ACHN (cell line): ENCODE measurements at regions not wholly inside any gene's neighbourhood (a gene's known extent, or its start where the extent isn't known, plus 50 kb on each side); places are given as distances from the start of the nearest gene placed in this dataset.
A peak's percentile ranks its signal among the peaks of the same experiment; 100 is the strongest.

ENCODE experiments used
- DNase-seq: peaks from one replicate; pipeline ENCODE4 v3.0.0-alpha.2; 2015
- in situ Hi-C: cut with HindIII; loops from 2 replicates; pipeline ENCODE4 v1.10.0; 2017; ENCODE audit warnings: low sequenced_read_pairs, low pct_ligation_motif_present, low pct_unique_long_range_greater_than_20kb

DNA sequence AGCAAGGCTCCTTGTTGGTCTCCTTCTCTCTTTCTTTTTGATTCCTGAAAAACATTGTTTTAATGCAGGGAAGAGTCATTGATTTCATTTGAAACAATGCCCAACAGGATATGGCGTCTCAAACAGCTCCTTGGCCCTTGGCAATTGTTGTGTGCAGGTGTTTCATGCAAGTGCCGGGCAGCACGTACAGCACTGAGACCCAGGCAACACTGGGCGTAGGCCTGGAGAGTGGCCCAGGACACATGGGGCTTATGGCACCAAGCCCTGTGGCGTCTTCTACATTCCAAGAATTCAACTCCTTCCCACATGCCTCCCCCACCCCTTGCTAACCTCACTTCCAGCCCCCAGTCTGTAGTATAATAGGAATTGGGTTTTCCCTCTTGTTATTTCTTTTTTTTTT lies 230.4 kb downstream of the SPTSSA start:
- in situ Hi-C loops, result no loop called here
- DNase-seq, result no peak

DNA sequence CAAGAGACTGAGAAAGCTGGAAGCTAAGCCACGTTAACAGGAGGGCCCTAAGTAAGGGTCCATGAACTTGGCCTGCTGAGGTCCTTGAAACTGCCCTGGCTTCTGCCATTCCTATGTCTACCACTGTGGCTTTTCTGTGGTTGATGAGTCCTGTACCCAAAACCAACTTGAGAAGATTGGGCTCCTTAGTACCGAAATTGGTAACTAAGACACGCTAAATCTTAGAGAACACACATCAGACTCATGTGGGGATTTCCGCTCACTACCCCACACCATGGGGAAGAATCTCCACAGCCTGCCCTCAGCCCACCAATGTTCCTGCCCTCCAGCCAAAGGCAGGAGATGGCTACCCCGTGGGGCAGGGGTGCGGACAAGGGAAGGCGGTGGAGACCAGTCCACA lies 232.9 kb downstream of the SPTSSA start:
- DNase-seq, result no peak
- in situ Hi-C loops, result no loop called here

DNA sequence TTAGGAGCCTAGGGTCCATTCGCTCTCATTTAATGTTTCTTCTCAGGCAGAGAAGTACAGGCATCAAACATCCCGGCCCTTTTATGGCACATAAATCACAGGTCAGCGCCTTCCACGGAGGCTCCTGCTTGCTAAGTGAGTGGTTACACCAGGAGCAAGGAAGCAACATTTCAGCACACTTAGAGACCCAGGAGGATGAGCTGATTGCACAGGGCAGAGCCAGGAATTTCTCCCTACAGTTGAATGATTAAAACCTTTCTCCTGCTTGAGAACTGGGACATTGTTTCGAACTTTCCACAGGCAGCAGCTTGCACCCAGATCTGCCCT lies 233.4 kb downstream of the SPTSSA start:
- DNase-seq, result no peak
- in situ Hi-C loops, result no loop called here

DNA sequence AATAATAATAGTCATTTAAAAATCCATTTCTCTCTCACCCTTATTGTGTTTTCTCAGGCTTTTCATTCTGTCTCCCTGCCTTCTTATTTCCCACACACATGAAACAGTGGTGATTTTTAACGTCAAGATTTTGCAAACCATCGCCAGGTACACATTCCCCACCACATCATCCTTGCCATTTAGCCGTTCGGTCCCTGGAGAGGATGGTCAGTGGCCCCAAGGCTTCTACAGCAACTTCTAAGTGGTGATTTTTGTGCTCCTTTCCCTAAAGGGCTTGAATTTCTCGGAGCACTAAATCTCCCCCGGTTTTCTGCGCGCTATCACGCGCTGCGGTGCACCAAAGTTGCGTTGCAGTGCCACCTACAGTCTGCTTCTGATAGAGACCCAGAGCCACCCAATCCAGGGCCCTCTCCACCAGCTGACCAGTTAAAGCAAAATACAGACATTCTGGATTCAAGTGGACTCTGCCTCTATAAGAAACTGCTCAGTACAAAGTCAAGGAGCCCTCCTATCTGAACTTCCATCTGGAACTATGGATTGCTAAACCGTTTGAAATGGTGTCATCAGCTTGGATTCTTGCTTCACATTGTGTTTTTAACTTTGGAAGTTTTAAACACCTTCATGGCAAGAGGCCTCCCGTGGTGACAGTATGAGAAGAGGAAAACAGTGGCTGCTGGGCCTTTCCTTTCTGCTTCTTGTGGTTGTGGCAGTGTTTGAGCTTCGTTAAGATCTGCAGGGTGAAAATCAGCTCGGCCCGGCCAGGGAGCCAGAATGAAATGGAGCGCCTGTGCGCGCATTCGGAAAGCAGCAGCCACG lies 234.0 kb downstream of the SPTSSA start:
- in situ Hi-C loops, result no loop called here

DNA sequence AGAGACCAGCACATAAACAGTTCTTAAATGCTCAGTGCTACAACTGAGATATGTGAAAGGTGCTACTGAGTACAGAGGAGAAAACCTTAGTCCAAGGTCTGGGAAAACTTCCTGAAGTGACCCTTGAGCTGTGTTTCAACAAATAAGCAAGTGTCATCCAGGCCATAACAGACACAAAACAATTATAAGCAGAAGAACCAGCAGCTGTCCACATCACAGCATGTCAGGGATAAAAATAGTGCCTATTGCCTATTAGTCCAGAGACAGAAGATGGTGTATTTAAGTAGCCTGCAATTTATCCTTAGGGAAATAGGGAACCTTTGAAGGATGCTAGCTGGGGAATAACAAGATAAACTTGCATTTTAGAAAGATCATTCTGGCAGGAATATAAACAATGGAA lies 237.8 kb downstream of the SPTSSA start:
- DNase-seq, result no peak
- in situ Hi-C loops, result no loop called here

More for the DNA sequence above, 234.0 kb downstream of the SPTSSA start:
- DNase-seq, result peak; percentile 42

DNA sequence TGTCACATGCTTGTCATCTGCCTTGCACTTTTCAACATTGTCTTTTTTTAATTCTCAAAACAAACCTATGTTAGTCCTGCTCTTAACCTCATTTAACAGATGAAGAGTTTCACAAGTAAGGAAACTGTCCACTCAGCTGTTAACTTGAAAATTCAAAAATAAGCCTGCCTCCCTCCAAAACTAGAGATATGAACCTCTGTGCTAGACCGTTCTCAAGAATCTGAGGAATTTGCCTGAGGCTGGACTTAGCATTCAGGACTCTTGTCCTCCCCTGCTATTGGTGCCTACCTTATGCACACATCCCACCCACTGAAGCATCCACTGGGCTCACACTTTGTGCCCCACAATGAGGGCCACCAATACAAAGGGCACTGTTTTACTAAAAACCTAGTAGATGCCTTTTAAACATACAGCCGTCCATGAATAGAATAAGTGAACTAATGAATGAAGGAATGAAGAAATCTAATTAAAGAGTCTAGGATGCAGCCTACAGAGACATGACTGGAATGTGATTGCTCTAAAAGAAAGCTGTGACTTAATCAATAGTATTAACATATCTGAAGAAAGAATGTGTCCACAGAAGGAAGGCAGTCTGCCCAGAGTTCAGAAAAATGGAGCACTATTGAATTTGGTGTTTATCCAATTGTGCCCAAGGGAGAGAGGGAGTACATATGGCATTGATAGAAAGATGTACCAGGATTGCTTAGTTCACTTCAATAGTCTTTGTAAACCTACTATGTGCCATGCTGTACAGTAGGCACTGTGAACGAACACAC lies 238.5 kb downstream of the SPTSSA start:
- in situ Hi-C loops, result no loop called here
- no peak for DNase-seq

DNA sequence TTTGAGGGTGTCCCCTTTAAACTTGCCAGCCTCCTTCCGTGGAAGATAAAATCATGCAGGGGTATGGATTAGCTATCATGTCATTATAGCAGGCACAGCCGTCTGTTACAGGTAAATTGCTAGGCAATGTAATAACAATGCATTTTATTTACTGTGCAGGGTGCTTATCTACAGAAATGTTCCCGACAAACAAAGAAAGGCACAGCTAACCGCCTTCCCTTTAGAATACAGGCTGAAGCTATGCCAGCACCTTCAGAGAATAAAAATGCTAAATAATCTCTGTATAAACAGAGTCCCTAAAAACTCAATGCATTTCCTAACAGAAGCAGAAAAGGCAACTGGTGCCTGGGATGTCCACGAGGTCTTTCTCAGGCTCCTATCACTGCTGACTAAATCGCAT lies 239.2 kb downstream of the SPTSSA start:
- in situ Hi-C loops, result no loop called here
- DNase-seq, result no peak

DNA sequence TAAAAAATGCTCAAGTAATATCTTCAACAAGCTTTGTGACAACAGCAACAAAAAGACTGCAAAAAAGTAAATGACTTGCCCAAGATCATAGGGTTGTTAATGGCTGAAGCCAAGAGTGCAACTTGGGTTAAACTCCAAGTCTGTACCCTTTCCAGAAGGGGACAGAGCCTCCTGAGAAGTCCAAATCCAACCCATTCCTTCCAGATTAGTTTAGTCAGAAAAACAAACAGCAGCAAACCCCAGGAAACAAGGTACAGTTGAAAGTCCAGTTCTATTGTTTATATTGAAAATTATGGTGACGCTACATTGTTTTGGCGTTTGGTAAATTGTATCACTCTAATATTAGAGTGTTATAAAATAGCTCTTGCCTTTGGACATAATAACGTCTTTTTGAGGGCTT lies 239.9 kb downstream of the SPTSSA start:
- in situ Hi-C loops, result no loop called here

DNA sequence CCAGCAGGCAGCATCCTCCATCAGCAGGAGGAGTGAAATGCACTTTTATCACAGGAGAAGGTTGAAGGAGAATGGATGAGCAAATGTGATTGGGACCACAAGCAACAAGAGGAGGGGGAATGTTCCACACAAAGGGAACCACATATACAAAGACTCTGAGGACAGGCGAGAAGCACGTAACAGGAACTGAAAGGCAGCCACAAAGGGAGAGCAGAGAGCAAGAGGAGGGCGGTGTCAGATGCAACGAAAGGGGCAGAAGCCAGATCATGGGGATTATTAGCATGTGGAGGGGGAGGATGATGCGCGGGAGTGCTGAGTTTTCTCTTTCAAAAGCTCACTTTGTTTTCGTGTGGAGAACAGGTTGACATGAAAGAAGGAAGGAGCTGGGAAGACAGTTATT lies 241.1 kb downstream of the SPTSSA start:
- no peak for DNase-seq
- in situ Hi-C loops, result no loop called here

More for the DNA sequence above, 239.9 kb downstream of the SPTSSA start:
- DNase-seq, result no peak

DNA sequence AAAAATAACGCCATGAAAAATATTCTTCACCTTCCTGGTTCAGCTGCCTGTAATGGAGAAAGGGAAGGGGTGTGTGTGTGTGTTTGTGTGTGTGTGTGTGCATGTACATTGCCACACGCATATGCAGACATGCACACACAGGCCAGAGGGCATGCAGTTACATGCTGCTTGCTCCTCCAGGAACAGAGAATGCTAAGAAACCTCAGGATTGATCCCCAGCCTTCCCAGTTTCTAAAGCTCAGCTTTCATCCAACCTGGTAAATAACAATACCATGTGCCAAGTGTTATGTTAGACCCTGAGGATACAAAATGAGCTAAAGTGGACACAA lies 241.7 kb downstream of the SPTSSA start:
- no peak for DNase-seq
- in situ Hi-C loops, result no loop called here

DNA sequence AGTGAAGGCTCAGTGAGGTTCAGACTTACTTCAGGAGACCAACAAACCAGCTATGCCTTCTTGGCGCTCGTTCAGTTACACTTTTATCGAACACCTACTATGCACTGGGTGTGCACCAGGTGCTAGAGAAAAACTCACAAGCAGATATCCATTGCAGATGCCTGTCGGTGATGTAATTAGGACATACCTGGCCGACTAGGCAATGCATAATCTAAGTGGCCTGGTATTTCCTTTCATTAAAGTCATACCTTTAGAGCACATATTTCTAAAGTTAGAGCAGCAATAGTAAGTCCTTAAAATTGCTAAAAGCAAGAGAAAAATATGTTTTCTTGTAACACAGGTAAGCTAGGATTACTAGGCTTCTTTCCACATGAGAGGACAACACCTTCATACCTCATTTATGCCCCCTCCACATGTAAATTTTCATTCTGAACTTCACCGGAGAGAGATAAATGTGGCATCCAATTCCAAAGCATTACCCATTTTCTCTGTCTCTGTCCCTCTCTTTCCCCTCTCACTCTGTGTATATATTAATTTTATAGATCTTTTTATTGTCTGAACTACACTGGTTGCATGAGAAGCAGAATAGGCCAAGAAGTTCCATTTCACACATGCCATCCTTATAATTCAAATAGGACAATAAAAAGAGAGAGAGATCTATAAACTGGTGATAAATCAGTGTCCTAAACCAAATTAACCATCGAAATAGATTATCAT lies 242.2 kb downstream of the SPTSSA start:
- in situ Hi-C loops, result no loop called here
- DNase-seq, result no peak

DNA sequence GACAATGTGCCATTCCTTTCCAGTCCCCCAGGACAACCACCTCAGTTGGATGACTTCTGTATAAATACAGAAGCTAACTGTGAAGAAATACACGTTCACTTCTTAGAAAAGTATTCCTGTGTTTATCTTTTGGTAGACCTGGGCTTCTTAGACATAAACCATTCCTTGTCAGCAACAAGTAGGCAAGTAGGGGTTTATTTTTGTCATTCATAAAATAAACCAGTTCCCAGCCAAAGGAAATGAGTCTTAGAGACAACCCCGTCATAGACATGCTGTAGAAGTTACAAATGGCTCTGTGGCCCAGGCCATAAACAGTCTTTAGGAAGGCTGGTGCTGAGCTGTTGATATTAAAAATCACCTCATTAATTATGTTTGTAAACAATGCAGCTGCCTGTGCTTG lies 243.2 kb downstream of the SPTSSA start:
- no peak for DNase-seq
- in situ Hi-C loops, result no loop called here

DNA sequence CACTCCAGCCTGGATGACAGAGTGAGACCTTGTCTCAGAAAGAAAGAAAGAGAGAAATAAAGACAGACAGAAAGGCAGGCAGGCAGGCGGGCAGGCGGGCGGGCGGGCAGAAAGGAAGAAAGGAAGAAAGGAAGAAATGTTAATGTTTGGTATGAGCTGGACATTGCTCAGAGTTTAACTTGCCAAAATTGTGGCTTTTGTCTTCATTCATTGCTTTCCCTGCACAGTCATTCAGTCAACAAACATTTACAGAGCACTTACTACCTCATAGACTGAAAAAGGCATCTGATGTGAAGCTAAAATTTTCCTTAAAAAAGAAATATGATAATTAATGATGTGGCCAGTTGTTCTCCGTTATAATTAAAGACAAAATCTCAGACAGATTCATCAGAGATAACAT lies 247.1 kb downstream of the SPTSSA start:
- in situ Hi-C loops, result no loop called here
- no peak for DNase-seq

DNA sequence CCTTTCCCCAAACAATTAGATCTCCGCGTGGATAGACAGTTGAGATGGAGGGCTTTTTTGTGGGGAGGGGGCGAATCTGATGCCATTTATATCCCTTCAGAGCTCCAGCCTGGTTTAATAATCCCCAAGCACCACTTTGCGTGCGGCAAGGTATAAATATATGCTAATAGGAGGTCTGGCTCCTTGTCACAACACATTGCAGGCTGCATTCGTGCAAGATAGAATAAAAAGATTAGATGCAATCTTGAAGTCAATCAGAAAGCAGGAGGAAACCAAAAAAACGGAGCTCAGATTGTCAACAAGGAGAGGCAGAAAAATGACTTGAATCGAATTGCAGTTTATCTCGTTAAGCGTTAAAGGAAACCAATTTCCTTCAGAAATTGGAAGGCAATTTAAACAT lies 248.7 kb downstream of the SPTSSA start:
- in situ Hi-C loops, result no loop called here
- DNase-seq, result no peak

DNA sequence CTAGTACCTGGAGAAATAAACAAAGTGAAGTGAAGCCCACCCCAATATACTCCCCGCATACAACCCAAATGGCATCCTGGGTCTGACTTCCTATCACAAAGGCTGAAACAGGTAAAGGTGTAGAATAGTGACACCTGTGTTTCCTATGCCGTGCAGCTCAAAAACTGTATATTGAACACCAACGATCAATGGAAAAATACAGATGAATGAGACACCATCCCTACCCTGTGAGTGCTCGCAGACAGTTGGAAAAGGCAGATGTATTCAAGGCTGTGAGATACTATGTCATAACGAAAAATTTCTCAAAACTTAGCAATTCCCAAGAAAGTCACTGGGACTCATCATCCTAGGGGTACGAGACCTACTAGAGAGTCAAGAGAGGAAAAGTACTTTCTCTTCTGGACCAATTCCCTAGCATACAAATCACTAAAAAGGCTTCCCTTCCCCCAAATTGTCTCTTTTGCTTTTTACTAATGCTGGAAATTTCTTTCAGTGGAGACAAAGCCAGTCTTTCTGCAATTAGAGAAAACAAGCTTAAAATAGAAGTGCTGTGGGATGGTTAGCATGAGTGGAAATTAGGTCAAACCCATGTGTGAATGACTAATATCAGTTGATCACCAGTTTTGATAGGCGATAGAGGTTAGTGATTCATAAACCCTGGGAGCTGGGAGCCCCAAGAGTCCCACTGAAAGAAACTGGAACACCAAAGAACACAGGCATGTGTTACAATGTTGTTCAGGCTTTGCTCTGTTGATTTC lies 249.7 kb downstream of the SPTSSA start:
- DNase-seq, result no peak
- in situ Hi-C loops, result no loop called here

DNA sequence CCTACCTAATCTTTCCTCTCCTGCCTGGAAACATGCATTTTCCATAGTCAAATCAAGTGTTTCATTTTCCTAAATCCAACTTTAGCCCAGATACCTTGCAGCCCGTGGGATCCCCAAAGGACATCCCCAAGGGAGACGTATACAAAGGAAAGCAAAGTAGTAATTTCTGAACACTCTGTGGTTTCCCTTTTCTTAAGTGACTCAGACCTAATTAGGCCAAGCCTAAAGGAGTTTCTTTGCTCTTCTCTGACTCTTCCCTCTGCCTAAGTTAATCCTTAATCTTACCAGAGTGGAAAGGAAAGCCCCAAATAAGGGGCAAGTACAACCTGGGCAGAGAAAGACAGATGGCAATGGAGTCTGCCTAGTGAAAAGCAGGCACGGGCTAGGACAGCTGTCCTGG lies 250.3 kb downstream of the SPTSSA start:
- DNase-seq, result no peak
- in situ Hi-C loops, result no loop called here

DNA sequence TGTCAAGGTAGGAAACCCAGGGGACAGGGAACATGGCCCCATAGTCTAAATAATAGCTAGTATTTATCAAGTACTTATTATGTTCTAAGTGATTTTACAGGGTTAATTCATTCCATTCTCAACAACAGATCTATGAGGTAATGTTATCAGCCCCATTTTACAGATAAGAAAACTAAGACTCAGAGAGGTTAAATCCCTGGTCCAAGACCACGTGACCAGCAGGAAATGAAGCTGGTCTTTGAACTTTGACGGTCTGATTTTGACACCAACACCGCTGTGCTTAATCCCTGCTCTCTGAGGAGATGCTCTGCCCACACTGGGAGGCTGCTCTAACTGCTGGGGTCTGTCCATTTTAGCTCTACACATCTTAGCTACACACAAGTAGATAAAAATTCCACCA lies 253.5 kb downstream of the SPTSSA start:
- DNase-seq, result no peak
- in situ Hi-C loops, result no loop called here

DNA sequence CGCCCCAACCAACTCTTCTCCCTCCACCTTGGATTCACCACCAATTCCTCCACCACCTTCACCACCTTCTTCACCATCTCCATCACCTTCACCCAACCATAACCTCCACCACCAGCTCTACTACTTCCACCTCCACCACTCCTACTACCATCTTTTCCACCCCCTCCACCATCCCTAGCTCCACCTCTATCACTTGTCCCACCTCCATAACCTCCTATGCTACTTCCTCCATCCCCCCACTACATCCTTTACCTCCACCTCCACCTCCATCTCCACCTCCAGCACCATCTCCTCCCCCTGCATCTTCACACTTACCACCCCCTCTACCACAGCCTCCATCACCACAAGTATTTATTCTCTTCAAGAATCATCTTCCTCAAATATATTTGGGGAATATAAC lies 254.9 kb upstream of the EGLN3 start:
- in situ Hi-C loops, result no loop called here

DNA sequence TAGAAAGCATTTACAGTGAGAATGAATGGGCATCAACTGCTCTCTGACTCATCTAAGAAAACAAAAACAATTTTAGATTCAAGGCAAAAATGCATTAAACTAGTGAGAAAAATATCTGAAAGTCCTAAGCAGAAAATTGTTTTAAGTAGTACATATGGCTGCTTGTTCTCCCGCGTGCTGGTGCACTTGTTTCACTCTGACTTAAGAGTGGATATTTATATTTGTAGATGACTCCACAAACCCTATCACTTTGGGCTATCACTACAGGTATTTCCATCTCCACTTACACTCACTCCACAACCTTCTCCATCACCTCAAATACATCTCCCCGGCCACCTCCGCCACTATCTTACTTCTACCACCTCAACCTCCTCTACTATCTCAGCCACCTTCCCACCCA lies 253.9 kb upstream of the EGLN3 start:
- in situ Hi-C loops, result no loop called here

More for the DNA sequence above, 254.9 kb upstream of the EGLN3 start:
- no peak for DNase-seq

More for the DNA sequence above, 253.9 kb upstream of the EGLN3 start:
- no peak for DNase-seq
